GM21576 (cell line): ENCODE measurements at regions not wholly inside any gene's neighbourhood (a gene's known extent, or its start where the extent isn't known, plus 50 kb on each side); places are given as distances from the start of the nearest gene placed in this dataset.
"Not testable (repeated sequence)": the region's sequence is repeated elsewhere in the genome, so short reads cannot be mapped to it uniquely, and the experiment has no call there.

Source experiments
- ATAC-seq: cut with Tn5 transposase; IDR thresholded peaks from one replicate; pipeline ENCODE4 v1.9.1; 2021; ENCODE audit warnings: mild to moderate bottlenecking, moderate library complexity; ENCODE audit not compliant: unreplicated experiment

DNA sequence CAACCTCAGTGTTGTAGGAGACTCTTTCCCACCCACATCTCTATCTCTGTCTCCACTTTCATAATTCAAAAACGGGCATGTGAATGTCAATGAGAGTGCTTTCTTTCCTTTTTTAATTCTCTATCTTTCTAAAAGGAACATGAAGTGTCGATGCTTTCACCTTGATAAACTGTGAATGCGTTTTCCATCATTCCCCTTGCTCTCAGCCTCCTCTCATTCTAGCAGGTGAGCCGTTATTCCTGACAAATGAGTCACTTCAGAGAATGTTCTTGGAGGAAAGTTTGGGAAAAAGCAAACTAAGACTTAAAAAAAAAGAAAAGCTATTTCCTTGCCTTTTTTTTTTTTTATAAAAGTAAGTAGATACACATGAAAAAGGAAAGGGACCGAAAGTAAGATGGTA is 226.0 kb upstream of the C1orf87 start:
- no peak for ATAC-seq

DNA sequence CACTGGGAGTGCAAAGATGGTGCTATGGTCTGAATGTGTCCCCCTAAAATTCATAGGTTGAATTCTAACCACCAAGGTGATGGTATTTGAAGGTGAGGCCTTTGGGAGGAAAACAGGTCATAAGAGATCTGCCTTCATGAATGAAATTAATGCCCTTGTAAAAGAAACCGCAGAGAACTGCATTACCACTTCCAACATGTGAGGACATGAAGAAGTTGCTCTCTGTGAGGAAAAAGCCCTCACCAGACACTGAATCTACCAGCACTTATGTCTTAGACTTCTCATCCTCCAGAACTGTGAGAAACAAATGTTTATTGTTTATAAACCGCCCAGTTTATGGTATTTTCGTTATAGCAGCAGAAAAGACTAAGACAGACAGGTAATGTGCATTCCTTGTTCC is 224.7 kb upstream of the C1orf87 start:
- no peak for ATAC-seq

DNA sequence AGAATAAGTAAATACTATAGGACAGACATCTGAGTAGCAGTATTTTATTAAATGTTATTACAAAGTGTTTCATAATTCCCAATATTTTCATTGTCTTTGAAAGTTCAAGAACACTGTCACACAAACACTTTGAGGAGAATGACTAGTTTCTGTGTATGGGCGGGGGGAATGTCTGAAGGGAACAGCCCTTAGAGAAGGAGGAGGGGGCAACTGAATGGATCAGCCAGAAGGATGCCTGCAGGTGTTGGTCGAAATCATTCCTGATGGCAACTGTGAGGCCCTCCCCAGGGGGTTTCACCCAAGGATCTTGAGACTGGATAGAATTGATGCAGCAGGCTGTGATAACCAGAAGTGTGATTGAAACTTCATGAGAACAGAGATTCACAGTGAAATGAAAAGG is 223.2 kb upstream of the C1orf87 start:
- ATAC-seq, result no peak

DNA sequence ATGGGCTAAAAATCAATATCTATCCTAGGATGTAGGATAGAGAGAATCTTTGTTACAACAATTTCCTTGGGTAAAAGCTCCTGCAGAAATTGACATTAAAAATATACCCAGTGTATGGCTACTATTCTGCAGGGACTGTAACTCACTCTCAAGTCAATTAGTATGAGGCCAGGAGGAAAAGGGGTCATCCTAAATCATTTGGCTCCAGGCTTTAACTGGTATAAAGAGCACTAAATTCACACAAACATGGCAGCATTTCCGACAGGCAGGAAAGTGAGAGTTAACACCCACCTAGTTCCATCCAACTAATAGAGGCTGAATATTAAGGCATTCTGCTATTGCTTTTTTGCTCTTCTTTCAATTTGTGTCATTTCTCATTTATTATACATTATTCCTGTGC is 218.6 kb upstream of the C1orf87 start:
- ATAC-seq, result no peak

DNA sequence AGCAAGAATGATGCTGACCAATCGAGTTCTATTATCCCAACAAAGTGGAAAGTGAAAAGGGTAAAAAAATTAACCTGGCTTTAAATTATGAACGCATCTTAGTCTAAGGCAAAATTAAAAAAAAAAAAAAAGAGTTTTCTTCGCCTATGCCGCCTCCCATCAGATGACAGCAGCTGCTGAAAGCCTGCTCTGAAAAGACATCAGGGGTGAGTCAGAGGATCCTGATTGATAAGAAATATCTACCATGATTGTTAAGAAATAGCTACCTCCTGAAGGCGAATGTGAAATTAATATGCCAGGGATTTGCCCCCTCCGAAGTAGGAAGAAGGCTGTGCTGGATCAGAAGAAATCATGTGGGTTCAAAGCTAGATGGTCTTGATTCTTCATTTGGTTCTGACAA is 216.8 kb upstream of the C1orf87 start:
- no peak for ATAC-seq

DNA sequence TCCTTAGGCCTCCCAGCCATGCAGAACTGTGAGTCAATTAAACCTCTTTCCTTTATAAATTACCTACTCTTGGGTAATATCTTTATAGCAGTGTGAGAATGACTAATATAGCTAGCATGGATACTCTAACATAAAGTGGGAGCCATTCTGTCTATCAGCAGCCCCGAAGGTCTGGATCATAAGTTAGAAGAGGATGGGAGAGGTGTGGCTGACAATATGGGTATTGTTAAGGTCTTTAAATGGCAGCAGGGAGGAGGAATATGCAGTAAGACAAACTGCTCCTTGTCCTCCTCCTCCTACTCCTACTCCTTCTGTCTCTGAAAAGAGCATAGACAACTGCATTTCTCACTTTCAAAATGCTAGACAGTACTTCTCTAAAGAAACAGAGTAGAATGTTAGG is 214.0 kb upstream of the C1orf87 start:
- ATAC-seq, result no peak

DNA sequence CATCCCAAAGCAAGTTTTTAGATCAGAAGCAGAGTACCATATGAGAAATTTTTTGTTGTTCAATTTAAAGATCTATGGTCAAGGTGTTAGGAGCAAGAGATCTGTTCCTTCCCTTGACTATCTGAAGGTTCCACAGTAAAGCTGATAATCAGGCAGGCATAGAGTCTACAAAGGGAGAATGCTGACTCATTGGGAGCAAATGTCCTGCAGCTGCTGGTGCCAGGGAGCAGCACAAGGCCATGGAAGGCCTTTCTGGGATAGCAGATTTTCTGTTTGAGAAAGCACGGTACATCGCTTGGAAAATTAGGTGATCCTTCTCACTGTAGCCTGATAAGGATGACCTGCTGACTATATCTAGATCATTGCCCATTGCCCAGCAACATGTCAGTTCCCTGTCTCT is 210.1 kb upstream of the C1orf87 start:
- no peak for ATAC-seq

DNA sequence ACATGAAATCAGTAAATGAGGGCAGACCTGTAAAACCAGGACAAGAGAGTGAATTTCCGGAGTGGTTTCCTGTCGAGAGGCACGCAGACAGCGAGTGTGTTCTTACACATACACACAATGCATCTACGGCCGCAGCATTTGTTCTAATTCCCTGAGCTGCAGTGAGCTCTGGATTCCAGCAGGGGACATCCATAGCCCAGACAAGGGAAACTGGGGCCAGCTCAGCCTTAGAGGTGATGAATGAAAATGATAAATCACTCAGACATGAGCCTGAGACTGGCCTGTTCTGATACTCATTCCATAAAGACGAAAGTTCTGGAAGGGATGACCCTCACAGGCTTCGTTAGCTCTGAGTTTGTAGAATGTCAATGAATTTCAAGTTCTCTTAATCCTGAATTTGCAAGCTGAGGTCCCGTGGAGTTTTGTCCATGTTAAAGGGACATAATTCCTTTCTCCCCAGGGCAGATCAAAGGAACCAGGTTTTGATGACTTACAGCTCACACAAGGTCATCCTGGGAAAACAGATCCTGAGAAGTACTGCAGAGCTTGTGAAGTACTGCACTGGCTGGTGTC is 207.9 kb upstream of the C1orf87 start:
- ATAC-seq, result peak; percentile 95

DNA sequence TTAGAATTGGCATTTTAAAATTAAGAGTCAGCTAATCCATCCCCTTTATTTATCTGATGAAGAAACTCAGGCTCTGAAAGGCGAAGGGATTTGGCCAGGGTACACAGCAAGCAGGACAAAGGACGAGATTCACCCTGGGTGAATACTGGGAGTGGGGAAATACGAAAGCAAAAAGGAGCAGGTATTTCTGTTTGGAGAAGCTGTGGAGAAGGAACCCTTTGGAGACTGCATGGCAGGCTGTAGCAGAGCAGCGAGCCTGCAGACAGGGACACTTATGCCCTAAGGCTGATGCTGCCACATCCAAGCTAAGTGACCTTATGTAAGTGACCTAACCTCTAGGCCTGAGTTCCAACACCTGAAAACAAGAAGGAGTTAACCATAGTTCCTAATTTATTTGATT is 207.2 kb upstream of the C1orf87 start:
- no peak for ATAC-seq

DNA sequence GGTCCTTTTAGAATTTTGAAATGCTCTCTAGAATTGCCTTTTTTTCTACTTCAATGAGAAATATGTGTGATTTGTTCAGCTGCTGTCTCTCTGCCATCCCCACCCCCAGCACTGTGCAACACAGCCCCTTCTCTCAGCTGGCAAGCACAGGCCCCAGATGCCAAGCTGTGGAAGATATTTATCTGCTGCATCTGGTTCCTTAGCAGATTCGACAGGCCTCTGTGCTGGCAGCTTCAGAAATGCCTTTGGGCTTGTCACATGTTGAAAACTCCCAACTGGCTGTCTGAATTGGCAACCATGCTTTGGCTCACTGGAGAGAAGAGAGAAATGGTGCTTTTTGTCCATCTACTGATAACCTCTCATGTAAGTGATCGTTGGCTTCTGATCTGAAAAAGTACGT is 206.7 kb upstream of the C1orf87 start:
- no peak for ATAC-seq

DNA sequence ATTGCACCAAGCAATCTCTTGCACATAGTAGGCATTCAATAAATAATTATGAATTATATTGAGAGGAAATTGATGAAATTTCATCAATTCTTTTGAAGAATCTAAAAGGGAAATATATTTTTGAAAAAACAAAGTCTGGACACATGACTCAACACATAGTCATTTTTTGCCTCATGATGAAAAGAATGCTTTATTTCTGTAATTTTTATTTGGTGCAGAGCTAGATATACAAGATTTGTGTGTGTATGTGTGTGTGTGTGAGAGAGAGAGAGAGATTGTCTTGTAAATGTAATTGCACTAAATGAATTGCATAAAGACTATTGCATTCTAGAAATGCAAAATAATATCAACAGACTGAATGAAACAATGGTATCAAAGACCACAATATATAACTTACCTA is 206.2 kb upstream of the C1orf87 start:
- no peak for ATAC-seq

DNA sequence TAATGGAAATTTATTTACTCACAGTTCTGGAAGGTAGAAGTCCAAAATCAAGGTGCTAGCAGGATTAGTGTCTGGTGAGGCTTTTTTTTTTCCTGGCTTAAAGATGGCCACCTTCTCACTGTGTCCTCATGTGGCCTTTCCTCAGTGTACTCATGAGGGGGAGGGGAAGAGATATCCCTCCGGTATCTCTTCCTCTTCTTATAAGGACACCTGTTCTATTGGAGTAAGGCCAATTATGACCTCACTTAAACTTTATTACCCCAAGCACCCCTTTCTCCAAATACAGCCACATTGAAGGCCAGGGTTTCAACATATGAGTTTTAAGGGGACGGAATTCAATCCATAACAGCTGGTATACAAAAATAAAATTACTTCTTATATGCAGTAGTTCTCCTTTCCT is 203.7 kb upstream of the C1orf87 start:
- no peak for ATAC-seq

DNA sequence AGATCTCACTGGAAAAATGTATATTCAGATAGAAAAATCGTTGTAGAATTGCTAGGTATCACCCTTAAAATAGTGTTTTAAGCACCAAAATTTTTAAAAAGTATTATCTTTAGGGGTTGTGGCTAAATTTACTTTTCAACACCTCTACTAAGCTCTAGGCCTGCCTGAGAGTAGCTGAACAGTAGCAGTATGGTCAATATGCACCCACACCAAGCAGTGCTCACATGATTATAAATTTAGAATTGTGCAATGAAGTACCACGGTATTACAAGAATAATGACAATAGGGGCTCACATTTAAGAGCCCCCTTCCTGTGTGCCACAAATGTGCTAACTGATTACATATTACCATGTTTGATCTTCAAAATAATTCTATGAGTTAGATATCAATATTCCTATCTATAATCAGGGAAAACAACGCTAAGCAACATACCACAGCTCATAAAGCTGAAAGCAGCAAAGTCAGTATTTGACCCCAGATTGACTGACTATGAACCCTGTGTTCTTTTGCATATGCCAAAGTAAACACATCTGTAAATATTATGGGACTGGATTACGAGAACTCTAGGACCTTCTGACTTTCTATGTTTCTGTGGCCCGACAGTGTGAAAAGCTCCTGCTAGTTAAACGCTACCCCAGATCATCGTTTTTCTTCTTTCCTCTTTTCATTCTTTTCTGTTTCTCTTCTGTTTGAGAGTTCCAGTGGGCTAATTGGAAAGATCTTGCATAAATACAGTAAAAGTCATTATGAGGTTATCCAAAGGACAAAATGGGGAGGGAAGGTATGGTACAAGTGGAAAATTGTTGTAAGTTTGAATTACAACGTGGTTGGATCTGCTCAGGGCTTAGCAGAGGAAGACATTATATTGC is 201.1 kb upstream of the C1orf87 start:
- no peak for ATAC-seq

DNA sequence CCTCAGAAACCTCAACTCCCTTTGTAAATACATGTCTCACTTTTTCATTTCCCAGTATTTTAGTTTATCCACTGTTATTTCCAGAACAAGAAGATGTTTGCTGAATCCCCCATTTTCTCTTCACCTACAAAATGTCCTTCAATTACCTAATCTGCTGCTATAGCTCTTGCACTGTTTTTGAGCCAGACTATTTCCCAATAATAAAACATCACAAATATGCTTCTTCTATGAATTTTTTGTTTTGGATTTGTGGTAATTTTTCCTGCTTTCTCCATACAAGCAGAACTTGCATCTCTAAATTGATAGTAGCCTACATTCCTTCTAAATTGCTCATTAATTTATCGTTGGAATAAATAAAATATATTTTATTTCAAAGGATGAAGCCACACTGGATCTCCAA is 199.6 kb upstream of the C1orf87 start:
- ATAC-seq, result no peak

DNA sequence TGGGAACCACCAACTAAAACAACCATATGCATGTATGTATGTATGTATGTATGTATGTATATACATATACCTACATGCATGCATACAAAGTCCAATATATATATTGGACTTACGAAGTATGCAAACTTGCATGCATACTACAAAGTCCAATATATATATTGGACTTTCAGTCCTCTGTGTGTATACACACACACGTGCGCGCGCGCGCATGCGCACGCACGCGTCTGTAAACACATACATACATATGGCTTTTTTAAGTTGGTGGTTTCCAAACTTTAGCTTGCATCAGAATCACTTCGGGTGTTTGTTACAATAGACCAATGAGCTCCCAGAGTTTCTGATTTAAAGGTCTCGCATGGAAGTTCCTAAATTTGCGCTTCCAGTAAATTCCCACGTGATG is 197.5 kb upstream of the C1orf87 start:
- no peak for ATAC-seq

DNA sequence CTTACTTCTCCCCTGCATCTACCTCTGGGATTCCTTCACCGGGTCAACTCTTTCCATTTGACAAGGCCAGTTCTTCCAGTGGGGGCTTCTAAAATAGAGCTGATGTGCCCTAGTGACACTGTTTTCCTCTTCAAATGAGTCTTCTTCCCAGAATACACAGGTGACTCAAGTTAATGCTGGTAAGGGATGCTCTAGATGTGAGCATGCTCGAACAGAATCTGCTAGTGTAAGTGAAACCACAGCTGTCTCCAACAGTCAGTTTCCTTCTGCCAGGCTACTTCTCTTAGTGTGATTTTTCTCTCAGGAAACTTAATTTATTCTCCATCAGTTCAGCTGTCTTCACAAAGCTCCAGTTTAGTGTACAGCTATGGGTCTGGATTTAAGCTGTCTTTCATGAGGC is 194.9 kb upstream of the C1orf87 start:
- ATAC-seq, result no peak

DNA sequence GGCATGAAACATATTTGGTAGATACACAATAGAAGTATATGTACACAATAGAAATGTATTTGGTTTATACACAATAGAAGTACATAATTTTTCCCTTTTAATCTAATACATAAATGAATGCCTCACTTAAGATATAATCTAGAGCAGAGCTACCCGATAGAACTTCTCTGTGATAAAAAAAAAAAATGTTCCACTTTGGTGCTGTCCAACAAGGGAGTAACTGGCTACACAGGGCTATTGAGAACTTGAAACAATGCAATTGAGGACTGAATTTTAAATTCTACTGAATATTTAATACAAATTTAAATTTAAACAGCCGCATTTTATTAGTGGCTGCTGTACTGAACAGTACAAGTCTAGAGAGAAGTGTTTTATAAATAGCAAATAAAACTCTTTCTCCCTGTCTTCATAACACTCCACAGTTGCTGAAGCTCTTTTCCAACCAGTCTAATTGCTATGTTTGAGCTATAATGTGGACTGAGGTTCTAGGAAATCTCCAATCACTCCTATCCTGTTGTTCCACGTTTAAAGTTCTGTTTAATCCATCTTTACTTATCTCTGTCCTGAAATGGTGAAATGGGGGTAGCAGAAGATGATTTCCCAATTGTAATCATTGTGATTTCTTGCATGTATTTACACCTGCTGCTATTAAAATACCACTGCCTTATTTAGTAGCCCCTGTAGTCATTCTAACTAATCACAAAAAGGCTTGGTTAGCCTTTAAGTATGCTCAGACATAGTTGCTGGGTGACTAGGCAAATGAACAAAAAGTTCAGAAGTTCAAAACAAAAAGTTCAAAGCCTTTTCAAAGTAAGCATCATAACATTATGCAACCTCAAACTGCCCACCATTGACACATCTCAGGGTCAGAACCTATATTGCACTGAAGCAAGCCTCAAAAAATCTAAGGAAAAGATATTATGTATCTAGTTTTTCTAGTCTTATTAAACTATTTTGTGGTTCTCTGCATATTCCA is 192.3 kb upstream of the C1orf87 start:
- no peak for ATAC-seq

DNA sequence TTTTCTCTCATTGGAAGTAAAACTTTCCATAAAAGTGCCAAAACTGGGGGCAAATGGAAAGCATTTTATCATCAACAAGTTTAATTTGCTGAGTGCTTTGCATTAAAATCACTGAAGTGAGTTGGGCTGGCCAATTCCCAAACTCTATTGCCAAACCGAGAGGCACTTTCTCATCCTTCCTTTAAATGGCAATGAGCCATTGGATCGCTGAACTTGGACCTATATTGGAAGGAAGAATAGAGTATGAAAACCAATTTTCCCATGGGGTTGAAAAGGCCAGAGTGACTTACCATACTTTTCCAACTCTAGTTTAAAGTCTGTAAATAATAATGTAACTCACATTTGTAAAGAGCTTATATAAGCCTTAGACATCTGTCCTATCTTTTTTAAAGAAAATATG is 189.1 kb upstream of the C1orf87 start:
- no peak for ATAC-seq

DNA sequence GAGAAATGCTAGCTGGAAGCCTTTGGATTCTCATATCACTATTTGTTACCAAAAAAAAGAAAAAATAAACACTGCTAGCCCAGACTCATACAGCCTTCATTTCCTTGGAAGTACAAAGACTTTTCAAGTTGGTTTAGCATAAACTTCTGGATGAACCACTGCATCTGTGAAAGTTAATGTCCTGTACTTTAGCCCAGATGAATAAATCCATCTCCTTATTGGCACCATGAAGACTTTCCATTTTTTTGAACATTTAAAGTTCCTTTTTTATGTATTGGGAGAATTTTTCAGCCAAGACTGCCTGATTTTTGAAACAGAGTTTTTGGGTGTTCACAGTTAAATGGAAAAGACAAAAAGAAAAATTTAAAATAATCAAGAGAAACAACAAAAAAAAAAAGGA is 184.0 kb upstream of the C1orf87 start:
- no peak for ATAC-seq

DNA sequence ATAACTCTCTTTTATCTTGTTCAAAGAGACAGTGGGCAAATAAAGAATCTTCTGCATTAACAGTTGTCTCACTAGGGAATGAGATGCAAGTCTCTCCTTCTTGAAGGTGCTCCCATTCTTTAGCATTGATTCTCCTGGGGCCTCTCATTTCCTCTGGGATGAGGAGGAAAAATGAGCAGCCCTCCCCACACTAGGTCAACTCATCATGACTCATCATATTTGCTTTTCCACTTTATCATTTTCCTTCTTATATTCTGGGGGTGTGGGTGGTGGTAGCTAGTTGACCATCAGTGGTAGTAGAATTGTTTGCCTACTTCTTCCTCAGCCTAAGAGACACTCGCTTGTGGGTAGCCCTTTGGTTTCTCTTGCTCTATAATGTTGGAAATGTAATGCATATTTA is 182.0 kb upstream of the C1orf87 start:
- no peak for ATAC-seq

DNA sequence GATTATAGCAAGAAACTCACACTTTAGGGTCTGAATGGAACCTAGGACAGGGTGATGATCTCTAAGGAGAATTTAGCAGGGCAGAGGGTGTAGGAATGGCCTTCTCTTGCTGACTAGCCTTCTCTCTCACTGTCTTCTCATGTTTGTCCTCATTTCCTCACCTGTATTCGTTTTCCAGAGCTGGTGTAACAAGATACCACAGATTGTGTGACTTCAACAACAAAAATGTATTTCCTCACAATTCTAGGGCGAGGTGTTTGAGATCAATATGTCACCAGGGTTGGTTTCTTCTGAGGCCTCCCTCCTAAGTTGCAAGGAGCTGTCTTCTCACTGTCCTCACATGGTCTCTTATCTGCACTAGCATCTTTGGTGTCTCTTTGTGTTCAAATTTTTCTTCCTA is 177.9 kb upstream of the C1orf87 start:
- no peak for ATAC-seq

DNA sequence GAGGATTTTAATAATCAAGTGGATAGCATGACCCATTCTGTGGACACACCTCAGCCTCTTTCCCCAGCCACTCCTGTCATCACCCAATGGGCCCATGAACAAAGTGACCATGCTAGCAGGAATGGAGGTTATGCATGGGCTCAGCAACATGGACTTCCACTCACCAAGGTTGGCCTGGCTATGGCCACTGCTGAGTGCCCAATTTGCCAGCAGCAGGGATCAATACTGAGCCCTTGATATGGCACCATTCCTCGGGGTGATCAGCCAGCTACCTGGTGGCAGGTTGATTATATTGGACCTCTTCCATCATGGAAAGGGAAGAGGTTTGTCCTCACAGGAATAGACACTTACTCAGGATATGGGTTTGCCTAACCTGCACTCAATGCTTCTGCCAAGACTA is 173.9 kb upstream of the C1orf87 start:
- not testable (repeated sequence) for ATAC-seq
